GM12878 (cell line): ENCODE measurements at regions not wholly inside any gene's neighbourhood (a gene's known extent, or its start where the extent isn't known, plus 50 kb on each side); places are given as distances from the start of the nearest gene placed in this dataset.

Experiments
- ATAC-seq: fragments of 200-7000 bp; cut with Tn5 transposase; 3 replicates; pipeline ENCODE4 v1.9.1; 2020; ENCODE audit warnings: mild to moderate bottlenecking, moderate library complexity
- BruUV-seq: library from RNA; stranded (reverse); fragments of 400-500 nt; replicated peaks from 2 replicates; lab custom pipeline; 2021; lab: Mats Ljungman, UMichigan
- CTCF ChIA-PET: fragments of 300-600 bp; sonication (Branson Sonifier 250); formaldehyde crosslinking; extraction: SDS; loops from one replicate; lab custom pipeline; 2021; ENCODE audit warnings: inconsistent platforms; lab: Yijun Ruan, JAX
- POLR2A ChIA-PET: fragments of 350-600 bp; formaldehyde crosslinking; extraction: SDS; loops from one replicate; lab custom pipeline; 2021; ENCODE audit warnings: inconsistent platforms; lab: Charles Lee
- RAD21 ChIA-PET: fragments of 300-600 bp; sonication (Branson Sonifier 250); formaldehyde crosslinking; loops from one replicate; lab custom pipeline; 2023; ENCODE audit warnings: antibody characterized with exemption; ENCODE audit not compliant: unreplicated experiment; lab: Charles Lee
- SMC1A ChIA-PET: fragments of 300-600 bp; sonication (Branson Sonifier 250); formaldehyde crosslinking; loops from one replicate; lab custom pipeline; 2023; ENCODE audit not compliant: unreplicated experiment, uncharacterized antibody; lab: Charles Lee
- DNase-seq: peaks from one replicate; pipeline ENCODE4 v3.0.0-alpha.2; 2011; ENCODE audit warnings: low read depth, low spot score
- FAIRE-seq: peaks from 3 replicates; lab custom pipeline; 2011; peaks lifted over from hg19 to GRCh38; lab: Jason Lieb, UNC
- H2AFZ ChIP-seq: 2 replicates; pipeline ENCODE4 v1.6.0; 2011; ENCODE audit warnings: low read depth, low read length, control low read depth; ENCODE audit not compliant: control insufficient read depth
- H3K27ac ChIP-seq: 2 replicates; pipeline ENCODE4 v1.5.1; 2011; ENCODE audit warnings: control low read depth; ENCODE audit not compliant: control insufficient read depth, insufficient read depth
- H3K27me3 ChIP-seq, 2 experiments: replicated peaks in 1 of 2; 2 replicates each; pipeline versions ENCODE4 v1.6.0 to v1.6.1; 2011; ENCODE audit warnings: low read length in 1 of 2; ENCODE audit not compliant: control insufficient read depth in 2 of 2, insufficient read depth in 2 of 2
- H3K36me3 ChIP-seq, 2 experiments: 2 replicates each; pipeline ENCODE4 v1.5.1; 2011; ENCODE audit warnings: low read length in 1 of 2; ENCODE audit not compliant: control insufficient read depth in 2 of 2, insufficient read depth in 2 of 2
- H3K4me1 ChIP-seq: 2 replicates; pipeline ENCODE4 v1.6.1; 2011; ENCODE audit warnings: mild to moderate bottlenecking, low read length, moderate library complexity, mixed read lengths; ENCODE audit not compliant: control insufficient read depth, insufficient read depth
- H3K4me2 ChIP-seq: 2 replicates; pipeline ENCODE4 v1.6.0; 2011; ENCODE audit warnings: control low read depth; ENCODE audit not compliant: control insufficient read depth, insufficient read depth
- H3K4me3 ChIP-seq: fragments of 200-600 bp; sonication (generic); 2 replicates; pipeline ENCODE4 v1.5.1; 2016
- H3K79me2 ChIP-seq: 2 replicates; pipeline ENCODE4 v1.6.0; 2011; ENCODE audit warnings: low read length; ENCODE audit not compliant: control insufficient read depth, insufficient read depth
- H3K9ac ChIP-seq: 2 replicates; pipeline ENCODE4 v1.8.0; 2011; ENCODE audit warnings: low read length, control low read depth, mixed read lengths; ENCODE audit not compliant: control insufficient read depth, insufficient read depth
- H3K9me3 ChIP-seq: replicated peaks from 3 replicates; pipeline ENCODE4 v1.5.1; 2011; ENCODE audit warnings: mild to moderate bottlenecking, low read length; ENCODE audit not compliant: control insufficient read depth, insufficient read depth
- H4K20me1 ChIP-seq: 2 replicates; pipeline ENCODE4 v1.6.0; 2011; ENCODE audit not compliant: control insufficient read depth, insufficient read depth
- BACH1 ChIP-seq: fragments of 450-650 bp; IDR thresholded peaks from 2 replicates; pipeline ENCODE4 v1.6.1; 2017; ENCODE audit warnings: mild to moderate bottlenecking, borderline replicate concordance
- CBX3 ChIP-seq: fragments of 200-600 bp; sonication (generic); IDR thresholded peaks from 2 replicates; pipeline ENCODE4 v1.6.1; 2016; ENCODE audit warnings: low read depth, borderline replicate concordance
- CREM ChIP-seq: IDR thresholded peaks from 2 replicates; pipeline ENCODE4 v1.6.1; 2014; ENCODE audit warnings: antibody characterized with exemption, low read depth
- EGR1 ChIP-seq, 2 experiments: IDR thresholded peaks; 1 replicate in 1 of 2; 2 replicates in 1 of 2; pipeline ENCODE4 v1.6.1; 2011 to 2012; ENCODE audit warnings: low read depth in 2 of 2, low read length in 2 of 2, borderline replicate concordance in 1 of 2, mild to moderate bottlenecking in 1 of 2, moderate library complexity in 1 of 2
- ESRRA ChIP-seq: IDR thresholded peaks from 2 replicates; pipeline ENCODE4 v1.6.1; 2012; ENCODE audit warnings: mild to moderate bottlenecking, low read length, improper control_type of control experiment
- IKZF1 ChIP-seq: fragments of 450-650 bp; conservative IDR thresholded peaks from 2 replicates; pipeline ENCODE4 v1.6.1; 2017; ENCODE audit warnings: antibody characterized with exemption, mild to moderate bottlenecking
- NFYB ChIP-seq: IDR thresholded peaks from 2 replicates; pipeline ENCODE4 v1.6.1; 2011; ENCODE audit warnings: low read depth, mild to moderate bottlenecking, low read length, improper control_type of control experiment, moderate library complexity; ENCODE audit not compliant: insufficient read depth
- NR2C2 ChIP-seq: IDR thresholded peaks from 2 replicates; pipeline ENCODE4 v1.6.1; 2011; ENCODE audit warnings: borderline replicate concordance, low read depth; ENCODE audit not compliant: control insufficient read depth, insufficient read length
- PAX5 ChIP-seq: IDR thresholded peaks from 2 replicates; pipeline ENCODE4 v1.6.1; 2011; ENCODE audit warnings: low read depth, low read length, borderline replicate concordance
- POLR2AphosphoS2 ChIP-seq: IDR thresholded peaks from 2 replicates; pipeline ENCODE4 v1.6.1; 2011; ENCODE audit warnings: low read depth, mild to moderate bottlenecking, low read length, improper control_type of control experiment, moderate library complexity
- RFX5 ChIP-seq: IDR thresholded peaks from 2 replicates; pipeline ENCODE4 v1.6.1; 2011; ENCODE audit warnings: low read depth, low read length, improper control_type of control experiment
- WGBS: methylation state at CpG from one replicate; pipeline ENCODE4 v1.1.6; 2016; ENCODE audit warnings: low lambda C conversion rate; ENCODE audit not compliant: insufficient replicate concordance, insufficient coverage; ENCODE audit errors: missing lambda C conversion rate; 5-methylcytosine and 5-hydroxymethylcytosine counted together
- in situ Hi-C: fragments of 300-500 bp; cut with MboI; formaldehyde crosslinking; loops from 9 replicates; pipeline ENCODE4 v1.14.3; 2018; ENCODE audit warnings: mixed read lengths
- intact Hi-C: fragments of 100-400 bp; cut with micrococcal nuclease; formaldehyde crosslinking; loops from one replicate; pipeline ENCODE4 v1.14.2; 2022; ENCODE audit not compliant: unreplicated experiment
- TF ChIP-seq, protein P1 (sequence below): fragments of 450-650 bp; IDR thresholded peaks from 2 replicates; pipeline ENCODE4 v1.6.1; 2017; ENCODE audit warnings: mild to moderate bottlenecking, moderate library complexity

DNA sequence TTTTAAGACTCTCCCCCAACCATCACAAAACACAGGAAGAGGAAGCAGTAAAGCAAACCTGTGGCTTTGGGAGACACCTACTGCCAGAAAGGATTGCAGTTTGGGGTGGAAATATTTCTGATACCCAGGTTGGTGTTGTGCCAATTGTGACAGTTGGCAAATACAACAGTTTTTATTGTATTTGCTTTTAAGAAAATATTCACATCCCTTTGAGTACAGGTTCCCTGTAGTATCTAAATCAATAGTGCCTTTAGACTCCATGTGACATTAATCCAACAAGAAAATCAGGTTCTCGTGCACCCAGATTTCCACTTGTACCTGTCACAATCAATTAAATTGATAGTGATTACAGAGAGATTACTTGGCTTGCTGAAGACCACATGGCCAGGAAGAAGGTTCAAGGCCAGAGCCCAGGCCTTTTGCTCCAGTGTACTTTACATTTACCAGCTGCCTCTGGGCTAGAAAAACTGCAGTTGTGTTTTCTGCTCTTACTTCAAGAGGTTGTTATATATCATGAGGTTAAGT, 361.2 kb downstream of the ATP23 start:
- DNase-seq (no peak), FAIRE-seq (no peak), ATAC-seq (no peak)
- ChIA-PET POLR2A (no interaction called here), RAD21 (no interaction called here), CTCF (interaction anchor here (1.2 kb wide), 1 partner anchor 10 kb away, joined by 3 read pairs; no protein-coding TSS in a partner anchor), SMC1A (no interaction called here)
- Histone ChIP-seq H3K4me1 (no peaks in the 10 kb centered on the region), H3K27ac (no peak overlapping the region), H4K20me1 (no peaks in the 10 kb centered on the region), H3K9ac (no peak overlapping the region), H3K27me3 (no peaks in the 10 kb centered on the region; a peak in 1 of 4 replicates), H3K36me3 (no peaks in the 10 kb centered on the region), H2AFZ (no peak overlapping the region), H3K4me2 (no peak overlapping the region), H3K9me3 (no peaks in the 10 kb centered on the region), H3K79me2 (no peaks in the 10 kb centered on the region), H3K4me3 (no peak overlapping the region)
- intact Hi-C loops = no loop called here
- in situ Hi-C loops = loop anchor here (25.0 kb wide), 1 partner anchor 90 kb away; no protein-coding TSS in a partner anchor
- 17% methylated on average over 1 of the region's 1 CpG for WGBS
- no TSS peak for BruUV-seq
- TF ChIP-seq CREM = no peak
- no peak for TF ChIP-seq NFYB
- no peak for TF ChIP-seq EGR1 (IDR thresholded peaks at IDR 0.05; ENCODE audit: borderline replicate concordance in 1 of 2, low read depth in 2 of 2, low read length in 2 of 2)

DNA sequence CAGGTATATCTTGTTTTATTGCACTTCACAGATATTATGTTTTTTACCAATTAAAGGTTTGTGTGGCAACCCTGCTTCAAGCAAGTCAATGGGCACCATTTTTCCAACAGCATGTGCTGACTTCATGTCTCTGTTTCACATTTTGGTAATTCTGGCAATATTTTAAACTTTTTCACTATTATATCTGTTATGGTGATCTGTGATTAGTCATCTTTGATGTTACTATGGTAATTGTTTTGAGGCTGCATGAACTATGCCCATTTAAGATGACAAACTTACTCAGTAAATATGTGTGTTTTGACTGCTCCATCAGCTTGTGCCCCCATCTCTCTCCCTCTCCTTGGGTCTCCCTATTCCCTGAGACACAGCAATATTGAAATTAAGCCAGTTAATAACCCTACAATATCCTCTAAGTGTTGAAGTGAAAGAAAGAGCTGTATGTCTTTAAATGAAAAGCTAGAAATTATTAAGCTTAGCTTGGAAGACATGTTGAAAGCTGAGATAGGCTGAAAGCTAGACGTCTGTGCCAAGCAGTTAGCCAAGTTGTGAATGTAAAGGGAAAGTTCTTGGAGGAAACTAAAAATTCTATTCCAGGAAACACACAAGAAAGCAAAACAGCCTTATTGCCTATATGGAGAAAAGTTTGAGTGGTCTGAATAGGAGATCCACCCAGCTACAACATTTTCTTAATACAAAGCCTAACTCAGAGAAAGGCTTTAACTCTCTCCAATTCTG, 365.1 kb downstream of the ATP23 start:
- DNase-seq (no peak), FAIRE-seq (no peak), ATAC-seq (no peak)
- TF ChIP-seq IKZF1 (no peak), RFX5 (no peak), PAX5 (no peak), ESRRA (no peak), CBX3 (no peak), POLR2AphosphoS2 (no peak), BACH1 (no peak), NR2C2 (no peak)
- TF ChIP-seq, protein P1, sequence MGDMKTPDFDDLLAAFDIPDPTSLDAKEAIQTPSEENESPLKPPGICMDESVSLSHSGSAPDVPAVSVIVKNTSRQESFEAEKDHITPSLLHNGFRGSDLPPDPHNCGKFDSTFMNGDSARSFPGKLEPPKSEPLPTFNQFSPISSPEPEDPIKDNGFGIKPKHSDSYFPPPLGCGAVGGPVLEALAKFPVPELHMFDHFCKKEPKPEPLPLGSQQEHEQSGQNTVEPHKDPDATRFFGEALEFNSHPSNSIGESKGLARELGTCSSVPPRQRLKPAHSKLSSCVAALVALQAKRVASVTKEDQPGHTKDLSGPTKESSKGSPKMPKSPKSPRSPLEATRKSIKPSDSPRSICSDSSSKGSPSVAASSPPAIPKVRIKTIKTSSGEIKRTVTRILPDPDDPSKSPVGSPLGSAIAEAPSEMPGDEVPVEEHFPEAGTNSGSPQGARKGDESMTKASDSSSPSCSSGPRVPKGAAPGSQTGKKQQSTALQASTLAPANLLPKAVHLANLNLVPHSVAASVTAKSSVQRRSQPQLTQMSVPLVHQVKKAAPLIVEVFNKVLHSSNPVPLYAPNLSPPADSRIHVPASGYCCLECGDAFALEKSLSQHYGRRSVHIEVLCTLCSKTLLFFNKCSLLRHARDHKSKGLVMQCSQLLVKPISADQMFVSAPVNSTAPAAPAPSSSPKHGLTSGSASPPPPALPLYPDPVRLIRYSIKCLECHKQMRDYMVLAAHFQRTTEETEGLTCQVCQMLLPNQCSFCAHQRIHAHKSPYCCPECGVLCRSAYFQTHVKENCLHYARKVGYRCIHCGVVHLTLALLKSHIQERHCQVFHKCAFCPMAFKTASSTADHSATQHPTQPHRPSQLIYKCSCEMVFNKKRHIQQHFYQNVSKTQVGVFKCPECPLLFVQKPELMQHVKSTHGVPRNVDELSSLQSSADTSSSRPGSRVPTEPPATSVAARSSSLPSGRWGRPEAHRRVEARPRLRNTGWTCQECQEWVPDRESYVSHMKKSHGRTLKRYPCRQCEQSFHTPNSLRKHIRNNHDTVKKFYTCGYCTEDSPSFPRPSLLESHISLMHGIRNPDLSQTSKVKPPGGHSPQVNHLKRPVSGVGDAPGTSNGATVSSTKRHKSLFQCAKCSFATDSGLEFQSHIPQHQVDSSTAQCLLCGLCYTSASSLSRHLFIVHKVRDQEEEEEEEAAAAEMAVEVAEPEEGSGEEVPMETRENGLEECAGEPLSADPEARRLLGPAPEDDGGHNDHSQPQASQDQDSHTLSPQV = no peak
- Histone ChIP-seq H3K27ac (no peak overlapping the region), H3K9me3 (no peaks in the 10 kb centered on the region), H3K79me2 (no peaks in the 10 kb centered on the region), H4K20me1 (no peaks in the 10 kb centered on the region), H3K4me1 (no peaks in the 10 kb centered on the region), H3K27me3 (no peaks in the 10 kb centered on the region), H2AFZ (no peak overlapping the region), H3K4me3 (no peak overlapping the region), H3K9ac (no peak overlapping the region), H3K36me3 (no peaks in the 10 kb centered on the region), H3K4me2 (no peak overlapping the region)
- intact Hi-C loops = no loop called here
- ChIA-PET SMC1A (interaction anchor here (0.7 to 1.2 kb wide), 2 partner anchors 11 to 17 kb away, joined by 3 read pairs; no protein-coding TSS in a partner anchor), CTCF (no interaction called here), RAD21 (no interaction called here), POLR2A (no interaction called here)
- 0% methylated on average over 1 of the region's 1 CpG for WGBS
- in situ Hi-C loops = loop anchor here (25.0 kb wide), 1 partner anchor 94 kb away; no protein-coding TSS in a partner anchor
- BruUV-seq = no TSS peak
